SKM-1 (cell line): ENCODE measurements at regions not wholly inside any gene's neighbourhood (a gene's known extent, or its start where the extent isn't known, plus 50 kb on each side); places are given as distances from the start of the nearest gene placed in this dataset.
"Not testable (repeated sequence)": the region's sequence is repeated elsewhere in the genome, so short reads cannot be mapped to it uniquely, and the experiment has no call there.

Experiments
- DNase-seq: peaks from one replicate; lab custom pipeline; 2025; ENCODE audit not compliant: unreplicated experiment; lab: John Stamatoyannopoulos, UW

- DNase-seq: no peak
Observed at GRCh38 chr4:147101678-147102077, 156.0 kb upstream of the TTC29 start.

- DNase-seq: no peak
Observed at GRCh38 chr4:147102596-147102995, 156.9 kb upstream of the TTC29 start.

GRCh38 chr4:147103403-147103946 is 157.8 kb upstream of the TTC29 start:
- no peak for DNase-seq

- DNase-seq: no peak
Observed at GRCh38 chr4:147104768-147105167, 159.1 kb upstream of the TTC29 start.

- DNase-seq: no peak
Observed at GRCh38 chr4:147108409-147108808, 162.7 kb upstream of the TTC29 start.

GRCh38 chr4:147109800-147110199 is 164.1 kb upstream of the TTC29 start:
- no peak for DNase-seq

- DNase-seq: no peak
Observed at GRCh38 chr4:147110473-147111367, 165.1 kb upstream of the TTC29 start.

GRCh38 chr4:147112196-147112595 is 166.5 kb upstream of the TTC29 start:
- DNase-seq: not testable (repeated sequence)

GRCh38 chr4:147117431-147117830 is 171.8 kb upstream of the TTC29 start:
- DNase-seq: no peak

- no peak for DNase-seq
Observed at GRCh38 chr4:147118528-147118927, 172.9 kb upstream of the TTC29 start.

- DNase-seq: no peak
Observed at GRCh38 chr4:147122685-147123084, 177.0 kb upstream of the TTC29 start.

- DNase-seq: no peak
Observed at GRCh38 chr4:147123146-147123545, 177.5 kb upstream of the TTC29 start.

GRCh38 chr4:147128787-147129186 is 183.1 kb upstream of the TTC29 start:
- DNase-seq: no peak

GRCh38 chr4:147129687-147130086 is 184.0 kb upstream of the TTC29 start:
- no peak for DNase-seq

- no peak for DNase-seq
Observed at GRCh38 chr4:147134536-147135210, 189.0 kb upstream of the TTC29 start.

- DNase-seq: no peak
Observed at GRCh38 chr4:147136310-147136709, 190.6 kb upstream of the TTC29 start.

- DNase-seq: no peak
Observed at GRCh38 chr4:147136751-147137150, 191.1 kb upstream of the TTC29 start.

GRCh38 chr4:147137280-147137679 is 191.6 kb upstream of the TTC29 start:
- no peak for DNase-seq

- DNase-seq: no peak
Observed at GRCh38 chr4:147138171-147138570, 192.5 kb upstream of the TTC29 start.

- no peak for DNase-seq
Observed at GRCh38 chr4:147139455-147140198, 194.0 kb upstream of the TTC29 start.

- DNase-seq: no peak
Observed at GRCh38 chr4:147151763-147152162, 206.1 kb upstream of the TTC29 start.
